Stomach (tissue), 8 donors: ENCODE measurements at regions not wholly inside any gene's neighbourhood (a gene's known extent, or its start where the extent isn't known, plus 50 kb on each side); places are given as distances from the start of the nearest gene placed in this dataset.

Experiments used
- DNase-seq, 2 donors: peaks; one replicate each; pipeline versions ENCODE4 v3.0.0 to v3.0.0-alpha.2; 2013 to 2019
- H3K27ac ChIP-seq, 5 donors: fragments of 200-600 bp in 4 of 5; sonication (generic) in 4 of 5; one replicate each; pipeline ENCODE4 v1.5.1; 2013 to 2019; ENCODE audit warnings: mild to moderate bottlenecking in 1 of 5, moderate library complexity in 1 of 5
- H3K27me3 ChIP-seq, 3 donors: fragments of 200-600 bp; sonication (generic); one replicate each; pipeline ENCODE4 v1.5.1; 2017 to 2019; ENCODE audit warnings: mixed run types in 1 of 3
- H3K36me3 ChIP-seq, 4 donors: fragments of 200-600 bp; sonication (generic); 1 replicate in 3 of 4; 2 replicates in 1 of 4; pipeline ENCODE4 v1.5.1; 2016 to 2019
- H3K4me1 ChIP-seq, 4 donors: fragments of 200-600 bp; sonication (generic); one replicate each; pipeline ENCODE4 v1.5.1; 2016 to 2019
- H3K4me3 ChIP-seq, 4 donors: fragments of 200-600 bp; sonication (generic) in 3 of 4; one replicate each; pipeline ENCODE4 v1.5.1; 2016 to 2019; ENCODE audit warnings: mild to moderate bottlenecking in 1 of 4
- H3K9me3 ChIP-seq, 4 donors: fragments of 200-600 bp; sonication (generic); one replicate each; pipeline ENCODE4 v1.5.1; 2016 to 2019
- EP300 ChIP-seq: sonication (generic); formaldehyde crosslinking; IDR thresholded peaks from one replicate; pipeline ENCODE4 v1.6.1; 2017; ENCODE audit warnings: antibody characterized with exemption
- POLR2A ChIP-seq, 4 donors: fragments of 450-650 bp; IDR thresholded peaks; one replicate each; pipeline ENCODE4 v1.6.1; 2016; ENCODE audit warnings: antibody characterized with exemption in 4 of 4, control low read depth in 2 of 4, mild to moderate bottlenecking in 1 of 4, moderate library complexity in 1 of 4
- POLR2AphosphoS5 ChIP-seq, 3 donors: sonication (generic); formaldehyde crosslinking; IDR thresholded peaks; one replicate each; pipeline ENCODE4 v1.6.1; 2016; ENCODE audit warnings: antibody characterized with exemption in 3 of 3
- WGBS, 5 donors: extraction: QIAGEN DNeasy Blood & Tissue Kit in 3 of 5; methylation state at CpG; one replicate each; pipeline versions ENCODE4 v1.1.5 to v1.1.7; 2013 to 2018; 5-methylcytosine and 5-hydroxymethylcytosine counted together
- intact Hi-C: fragments of 100-400 bp; cut with DNase I; formaldehyde crosslinking; loops from one replicate; pipeline ENCODE4 v1.15.1; 2023; ENCODE audit warnings: low total_unique reads
- TF ChIP-seq, protein P1 (sequence below), 7 experiments: fragments of 450-650 bp in 4 of 7; fragments of 200-600 bp in 3 of 7; sonication (generic) in 3 of 7; IDR thresholded peaks; one replicate each; pipeline ENCODE4 v1.5.1; 2016 to 2019; ENCODE audit warnings: antibody characterized with exemption in 7 of 7, control low read depth in 2 of 7, mild to moderate bottlenecking in 1 of 7
- donor health status: healthy with polysubstance abuse.
- donor health status: Bipolar disorder and iron deficiency.
- donor health status: healthy.

- no peaks in the 10 kb centered on the region for H3K4me1 ChIP-seq
- DNase-seq = no peak
- 36 to 61% (median 46%) methylated on average over 1 of the region's 1 CpG for WGBS, 5 donors
- no peaks in the 10 kb centered on the region for H3K27me3 ChIP-seq
- peaks cover 0 to 3% (median 0%) of the 10 kb centered on the region in 4 donors for H3K9me3 ChIP-seq
- no peak overlapping the region for H3K4me3 ChIP-seq
- H3K27ac ChIP-seq = no peak overlapping the region
- no peak for TF ChIP-seq POLR2AphosphoS5 (IDR thresholded peaks at IDR 0.05)
- no peak for TF ChIP-seq EP300
- no peak for TF ChIP-seq POLR2A (IDR thresholded peaks at IDR 0.05)
- TF ChIP-seq, protein P1, sequence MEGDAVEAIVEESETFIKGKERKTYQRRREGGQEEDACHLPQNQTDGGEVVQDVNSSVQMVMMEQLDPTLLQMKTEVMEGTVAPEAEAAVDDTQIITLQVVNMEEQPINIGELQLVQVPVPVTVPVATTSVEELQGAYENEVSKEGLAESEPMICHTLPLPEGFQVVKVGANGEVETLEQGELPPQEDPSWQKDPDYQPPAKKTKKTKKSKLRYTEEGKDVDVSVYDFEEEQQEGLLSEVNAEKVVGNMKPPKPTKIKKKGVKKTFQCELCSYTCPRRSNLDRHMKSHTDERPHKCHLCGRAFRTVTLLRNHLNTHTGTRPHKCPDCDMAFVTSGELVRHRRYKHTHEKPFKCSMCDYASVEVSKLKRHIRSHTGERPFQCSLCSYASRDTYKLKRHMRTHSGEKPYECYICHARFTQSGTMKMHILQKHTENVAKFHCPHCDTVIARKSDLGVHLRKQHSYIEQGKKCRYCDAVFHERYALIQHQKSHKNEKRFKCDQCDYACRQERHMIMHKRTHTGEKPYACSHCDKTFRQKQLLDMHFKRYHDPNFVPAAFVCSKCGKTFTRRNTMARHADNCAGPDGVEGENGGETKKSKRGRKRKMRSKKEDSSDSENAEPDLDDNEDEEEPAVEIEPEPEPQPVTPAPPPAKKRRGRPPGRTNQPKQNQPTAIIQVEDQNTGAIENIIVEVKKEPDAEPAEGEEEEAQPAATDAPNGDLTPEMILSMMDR (IDR thresholded peaks at IDR 0.05) = no peak
- no peaks in the 10 kb centered on the region for H3K36me3 ChIP-seq
- intact Hi-C loops = no loop called here
Observed at GRCh38 chr5:12648558-12648957, 744.3 kb upstream of the CTNND2 start.

DNA sequence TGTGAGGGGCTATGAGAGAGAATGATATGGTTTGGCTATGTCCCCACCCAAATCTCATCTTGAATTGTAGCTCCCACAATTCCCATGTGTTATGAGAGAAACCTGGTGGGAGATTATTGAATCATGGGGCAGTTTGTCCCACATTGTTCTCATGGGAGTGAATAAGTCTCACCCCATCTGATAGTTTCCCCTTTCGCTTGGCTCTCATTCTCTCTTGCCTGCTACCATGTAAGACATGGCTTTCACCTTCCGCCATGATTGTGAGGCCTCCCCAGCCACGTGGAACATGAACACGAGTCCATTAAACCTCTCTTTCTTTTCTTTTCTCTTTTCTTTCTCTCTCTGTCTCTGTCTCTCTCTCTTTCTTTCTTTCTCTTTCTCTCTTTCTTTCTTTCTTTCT, 743.4 kb upstream of the CTNND2 start:
- no peak for DNase-seq
- intact Hi-C loops = no loop called here
- H3K36me3 ChIP-seq = no peaks in the 10 kb centered on the region
- peaks cover 0 to 3% (median 0%) of the 10 kb centered on the region in 4 donors for H3K9me3 ChIP-seq
- no peaks in the 10 kb centered on the region for H3K4me1 ChIP-seq
- TF ChIP-seq POLR2A (IDR thresholded peaks at IDR 0.05) (no peak), EP300 (no peak), POLR2AphosphoS5 (IDR thresholded peaks at IDR 0.05) (no peak)
- TF ChIP-seq, protein P1 (IDR thresholded peaks at IDR 0.05) = no peak
- no peaks in the 10 kb centered on the region for H3K27me3 ChIP-seq
- no peak overlapping the region for H3K4me3 ChIP-seq
- 60 to 89% (median 84%) methylated on average over 4 of the region's 4 CpGs for WGBS, 5 donors
- no peak overlapping the region for H3K27ac ChIP-seq

- TF ChIP-seq, protein P1 (IDR thresholded peaks at IDR 0.05) = no peak
- no peak for TF ChIP-seq POLR2AphosphoS5 (IDR thresholded peaks at IDR 0.05)
- no peak for TF ChIP-seq EP300
- TF ChIP-seq POLR2A (IDR thresholded peaks at IDR 0.05) = no peak
- no peak for DNase-seq
- H3K27ac ChIP-seq = no peak overlapping the region
- no peaks in the 10 kb centered on the region for H3K4me1 ChIP-seq
- peaks cover 0 to 3% (median 0%) of the 10 kb centered on the region in 4 donors for H3K9me3 ChIP-seq
- intact Hi-C loops = no loop called here
- H3K27me3 ChIP-seq = no peaks in the 10 kb centered on the region
- no peak overlapping the region for H3K4me3 ChIP-seq
- H3K36me3 ChIP-seq = no peaks in the 10 kb centered on the region
Observed at GRCh38 chr5:12645582-12645981, 741.3 kb upstream of the CTNND2 start.

- 67 to 77% (median 75%) methylated on average over 5 of the region's 5 CpGs for WGBS, 5 donors
- Histone ChIP-seq H3K27me3 (no peaks in the 10 kb centered on the region), H3K9me3 (no peaks in the 10 kb centered on the region), H3K4me3 (no peak overlapping the region), H3K4me1 (no peaks in the 10 kb centered on the region), H3K36me3 (no peaks in the 10 kb centered on the region), H3K27ac (no peak overlapping the region)
- no peak for TF ChIP-seq EP300
- TF ChIP-seq, protein P1 (IDR thresholded peaks at IDR 0.05) = no peak
- no peak for TF ChIP-seq POLR2AphosphoS5 (IDR thresholded peaks at IDR 0.05)
- no peak for TF ChIP-seq POLR2A (IDR thresholded peaks at IDR 0.05)
- intact Hi-C loops = no loop called here
- DNase-seq = no peak
Observed at GRCh38 chr5:12636209-12636608, 732.0 kb upstream of the CTNND2 start.
